ENCODE measurements at regions not wholly inside any gene's neighbourhood (a gene's known extent, or its start where the extent isn't known, plus 50 kb on each side); places are given as distances from the start of the nearest gene placed in this dataset.

GRCh38 chr10:129192344-129193128 is 274.5 kb upstream of the MGMT start:
- H3K27me3 ChIP-seq (ENCODE audit: insufficient read depth, low read depth, low read length), result no peaks in the 10 kb centered on the region
- H3K9me3 ChIP-seq (ENCODE audit: low read length), result no peaks in the 10 kb centered on the region
- H3K9me2 ChIP-seq (ENCODE audit: insufficient read depth, low read length), result no peaks in the 10 kb centered on the region
- H3K4me3 ChIP-seq (ENCODE audit: low read length), result no peak overlapping the region
- no peaks in the 10 kb centered on the region for H3K79me2 ChIP-seq (replicated peaks; ENCODE audit: insufficient read depth, low read length)
- TF ChIP-seq POLR2AphosphoS5 (IDR thresholded peaks at IDR 0.05) (no peak), REST (IDR thresholded peaks at IDR 0.05; ENCODE audit: borderline replicate concordance) (no peak), TAF1 (IDR thresholded peaks at IDR 0.05; ENCODE audit: low read depth) (no peak), CTCF (IDR thresholded peaks at IDR 0.05; ENCODE audit: poor library complexity, severe bottlenecking) (no peak), RAD21 (conservative IDR thresholded peaks at IDR 0.05) (no peak), MXI1 (conservative IDR thresholded peaks at IDR 0.05; ENCODE audit: poor library complexity, severe bottlenecking) (no peak), SMC3 (conservative IDR thresholded peaks at IDR 0.05; ENCODE audit: poor library complexity) (no peak), EP300 (conservative IDR thresholded peaks at IDR 0.05; ENCODE audit: poor library complexity, severe bottlenecking) (no peak), EZH2 (IDR thresholded peaks at IDR 0.05; ENCODE audit: borderline replicate concordance, insufficient read depth, low read length, poor library complexity, severe bottlenecking) (no peak)
- H3K36me3 ChIP-seq (ENCODE audit: insufficient read depth, low read length), result no peaks in the 10 kb centered on the region
- no peak overlapping the region for H2AFZ ChIP-seq (ENCODE audit: low read depth, low read length)
- H4K20me1 ChIP-seq (ENCODE audit: insufficient read depth), result no peaks in the 10 kb centered on the region
- H3F3A ChIP-seq (ENCODE audit: insufficient read depth, low read length, poor library complexity, severe bottlenecking), result no peaks in the 10 kb centered on the region
- H3K9ac ChIP-seq (ENCODE audit: low read length), result no peak overlapping the region
- no peak overlapping the region for H3K27ac ChIP-seq (ENCODE audit: low read length)
- no peak overlapping the region for H3K4me2 ChIP-seq (ENCODE audit: low read length)

- TF ChIP-seq SMC3 (conservative IDR thresholded peaks at IDR 0.05; ENCODE audit: poor library complexity), result no peak
- no peak for TF ChIP-seq REST (IDR thresholded peaks at IDR 0.05; ENCODE audit: borderline replicate concordance)
- TF ChIP-seq EZH2 (IDR thresholded peaks at IDR 0.05; ENCODE audit: borderline replicate concordance, insufficient read depth, low read length, poor library complexity, severe bottlenecking), result no peak
- TF ChIP-seq MXI1 (conservative IDR thresholded peaks at IDR 0.05; ENCODE audit: poor library complexity, severe bottlenecking), result no peak
- no peak for TF ChIP-seq RAD21 (conservative IDR thresholded peaks at IDR 0.05)
- TF ChIP-seq TAF1 (IDR thresholded peaks at IDR 0.05; ENCODE audit: low read depth), result no peak
- no peak overlapping the region for H3K4me2 ChIP-seq (ENCODE audit: low read length)
- H2AFZ ChIP-seq (ENCODE audit: low read depth, low read length), result no peak overlapping the region
- no peaks in the 10 kb centered on the region for H3F3A ChIP-seq (ENCODE audit: insufficient read depth, low read length, poor library complexity, severe bottlenecking)
- H3K9ac ChIP-seq (ENCODE audit: low read length), result no peak overlapping the region
- no peaks in the 10 kb centered on the region for H3K36me3 ChIP-seq (ENCODE audit: insufficient read depth, low read length)
- H3K4me3 ChIP-seq (ENCODE audit: low read length), result no peak overlapping the region
- no peaks in the 10 kb centered on the region for H3K27me3 ChIP-seq (ENCODE audit: insufficient read depth, low read depth, low read length)
- H3K9me2 ChIP-seq (ENCODE audit: insufficient read depth, low read length), result no peaks in the 10 kb centered on the region
- no peaks in the 10 kb centered on the region for H4K20me1 ChIP-seq (ENCODE audit: insufficient read depth)
- H3K79me2 ChIP-seq (replicated peaks; ENCODE audit: insufficient read depth, low read length), result no peaks in the 10 kb centered on the region
- H3K9me3 ChIP-seq (ENCODE audit: low read length), result no peaks in the 10 kb centered on the region
- no peak overlapping the region for H3K27ac ChIP-seq (ENCODE audit: low read length)
These were observed 273.9 kb upstream of the MGMT start for GRCh38 chr10:129193148-129193547.
